Ramos (cell line): ENCODE measurements at regions not wholly inside any gene's neighbourhood (a gene's known extent, or its start where the extent isn't known, plus 50 kb on each side); places are given as distances from the start of the nearest gene placed in this dataset.

ENCODE experiments used
- in situ Hi-C: fragments of 300-500 bp; cut with MboI; formaldehyde crosslinking; loops from one replicate; pipeline ENCODE4 v1.14.3; 2022; ENCODE audit warnings: low sequenced_read_pairs; ENCODE audit not compliant: unreplicated experiment

GRCh38 chr1:25106976-25107642 is 125.2 kb downstream of the SYF2 start:
- in situ Hi-C loops: no loop called here

- in situ Hi-C loops: no loop called here
These were observed 126.0 kb downstream of the SYF2 start for GRCh38 chr1:25106352-25106751.

DNA sequence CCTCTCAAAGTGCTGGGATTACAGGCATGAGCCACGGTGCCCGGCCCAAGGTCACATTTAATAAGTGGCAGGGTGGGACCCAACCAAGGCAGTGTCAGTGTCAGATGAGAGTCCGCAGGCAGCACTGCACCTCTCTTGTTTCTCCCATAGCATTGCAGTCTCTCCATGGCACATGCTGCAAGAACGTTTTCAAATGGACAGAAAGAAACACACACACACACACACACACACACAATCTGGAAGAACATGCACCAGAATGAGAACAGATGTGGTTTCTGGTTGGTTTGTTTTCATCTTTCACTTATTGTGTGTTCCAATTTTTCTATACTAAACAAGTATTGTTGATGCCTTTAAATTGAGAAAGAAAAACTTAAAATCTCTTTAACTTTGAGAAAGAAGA is 126.5 kb downstream of the SYF2 start:
- in situ Hi-C loops: no loop called here

GRCh38 chr1:25104932-25105561 is 127.3 kb downstream of the SYF2 start:
- in situ Hi-C loops: no loop called here

- in situ Hi-C loops: no loop called here
These were observed 129.0 kb downstream of the SYF2 start for GRCh38 chr1:25103164-25103795.

DNA sequence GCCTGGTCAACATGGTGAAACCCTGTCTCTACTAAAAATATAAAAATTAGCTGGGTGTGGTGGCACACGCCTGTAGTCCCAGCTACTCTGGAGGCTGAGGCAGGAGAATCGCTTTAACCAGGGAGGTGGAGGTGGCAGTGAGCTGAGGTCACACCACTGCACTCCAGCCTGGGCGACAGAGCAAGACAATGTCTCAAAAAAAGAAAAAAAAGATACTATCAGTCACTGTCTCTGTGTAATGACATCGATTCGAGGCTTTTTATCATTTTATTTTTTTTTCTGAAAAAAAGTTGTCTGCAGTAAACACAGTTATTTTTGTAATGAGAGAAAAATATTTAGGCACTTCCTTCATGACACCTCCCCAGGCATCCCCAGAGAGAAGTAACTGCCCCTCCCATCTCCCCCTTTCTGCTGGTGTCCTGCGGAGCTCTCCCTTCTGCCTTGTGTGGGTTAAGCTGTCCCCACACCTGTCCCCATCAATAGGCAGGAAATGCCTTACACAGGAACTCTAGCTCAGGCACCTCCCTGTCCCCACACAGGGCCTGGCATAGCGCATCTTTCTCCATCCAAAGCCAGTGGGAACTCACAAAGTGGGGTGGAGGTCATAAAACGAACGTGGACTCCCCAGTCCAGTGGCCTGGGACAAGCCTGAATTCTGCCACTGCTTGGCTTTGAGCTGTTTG is 132.0 kb downstream of the SYF2 start:
- in situ Hi-C loops: no loop called here

GRCh38 chr1:25099343-25099951 is 132.9 kb downstream of the SYF2 start:
- in situ Hi-C loops: loop anchor here (25.0 kb wide), 1 partner anchor 412 kb away; no protein-coding TSS in a partner anchor

- in situ Hi-C loops: loop anchor here (25.0 kb wide), 1 partner anchor 411 kb away; no protein-coding TSS in a partner anchor
These were observed 133.6 kb downstream of the SYF2 start for GRCh38 chr1:25098717-25099116.

DNA sequence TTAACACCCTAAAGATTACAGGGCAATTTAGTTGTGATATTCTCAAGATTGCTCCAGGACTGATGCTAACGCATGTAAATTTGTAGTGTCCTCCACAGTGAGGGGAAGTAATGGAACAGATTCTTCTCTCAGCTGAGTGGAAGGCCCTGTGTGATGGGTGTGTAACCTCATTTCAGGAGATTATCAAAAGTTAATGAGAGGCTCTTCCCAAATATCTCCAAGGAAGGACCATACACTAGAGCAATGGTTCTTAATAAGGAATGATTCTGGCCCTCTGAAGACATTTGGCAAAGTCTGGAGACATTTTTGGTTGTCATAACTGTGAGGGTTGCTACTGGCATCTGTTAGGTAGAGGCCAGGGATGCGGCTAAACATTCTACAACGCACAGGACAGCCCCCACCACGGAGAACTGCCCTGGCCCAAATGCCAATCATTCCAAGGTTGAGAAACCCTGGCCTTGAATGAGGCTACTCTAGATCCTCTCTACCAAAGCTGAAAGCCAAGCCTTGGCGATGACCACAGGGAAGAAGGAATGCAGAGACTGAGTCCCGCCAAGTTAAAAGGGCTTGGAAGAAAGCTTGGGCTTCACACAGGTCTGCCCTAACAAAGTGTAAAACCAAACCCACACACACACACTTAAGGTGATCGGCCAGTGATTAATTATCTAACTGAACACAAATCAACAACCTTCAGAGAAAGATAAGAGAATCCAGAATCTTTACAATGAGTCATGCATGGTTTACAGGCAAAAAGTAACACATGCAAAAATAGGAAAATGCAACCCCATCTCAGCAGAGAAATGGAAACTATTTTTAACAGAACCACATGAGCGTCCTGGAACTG is 135.8 kb downstream of the SYF2 start:
- in situ Hi-C loops: loop anchor here (25.0 kb wide), 1 partner anchor 409 kb away; no protein-coding TSS in a partner anchor

DNA sequence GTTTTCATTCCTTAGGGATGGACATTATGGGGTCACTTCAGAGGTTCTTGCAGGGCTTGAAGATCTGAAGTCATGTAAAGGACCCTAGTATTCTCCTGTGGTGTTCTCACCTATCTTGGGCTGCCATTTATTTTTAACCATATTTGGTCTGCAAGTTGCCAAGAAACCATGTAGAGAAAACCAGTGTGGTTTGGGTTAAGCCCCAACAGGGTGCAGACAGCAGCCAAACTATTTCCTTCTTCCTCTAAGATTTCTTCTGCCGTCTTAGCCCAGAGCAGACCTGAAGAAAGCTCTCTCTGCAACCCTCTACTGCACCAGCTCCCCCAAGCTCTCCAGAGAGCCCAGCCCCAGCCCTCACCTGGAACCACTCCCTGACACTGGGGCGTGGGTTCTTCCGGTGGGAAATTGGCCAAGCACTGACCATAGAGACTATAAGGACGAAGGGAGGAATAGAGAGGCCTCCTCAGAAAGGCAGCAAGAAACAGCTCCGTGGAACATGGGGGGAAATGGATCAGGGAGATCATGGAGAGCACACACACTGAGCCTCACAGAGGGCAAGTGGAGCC is 136.6 kb downstream of the SYF2 start:
- in situ Hi-C loops: loop anchor here (25.0 kb wide), 1 partner anchor 408 kb away; no protein-coding TSS in a partner anchor

GRCh38 chr1:25094995-25095394 is 137.3 kb downstream of the SYF2 start:
- in situ Hi-C loops: loop anchor here (25.0 kb wide), 1 partner anchor 408 kb away; no protein-coding TSS in a partner anchor

GRCh38 chr1:25094229-25094628 is 138.1 kb downstream of the SYF2 start:
- in situ Hi-C loops: loop anchor here (25.0 kb wide), 1 partner anchor 407 kb away; no protein-coding TSS in a partner anchor

- in situ Hi-C loops: loop anchor here (25.0 kb wide), 1 partner anchor 404 kb away; no protein-coding TSS in a partner anchor
These were observed 140.6 kb downstream of the SYF2 start for GRCh38 chr1:25091658-25092057.

GRCh38 chr1:25090707-25091422 is 141.4 kb downstream of the SYF2 start:
- in situ Hi-C loops: loop anchor here (25.0 kb wide), 1 partner anchor 404 kb away; no protein-coding TSS in a partner anchor

DNA sequence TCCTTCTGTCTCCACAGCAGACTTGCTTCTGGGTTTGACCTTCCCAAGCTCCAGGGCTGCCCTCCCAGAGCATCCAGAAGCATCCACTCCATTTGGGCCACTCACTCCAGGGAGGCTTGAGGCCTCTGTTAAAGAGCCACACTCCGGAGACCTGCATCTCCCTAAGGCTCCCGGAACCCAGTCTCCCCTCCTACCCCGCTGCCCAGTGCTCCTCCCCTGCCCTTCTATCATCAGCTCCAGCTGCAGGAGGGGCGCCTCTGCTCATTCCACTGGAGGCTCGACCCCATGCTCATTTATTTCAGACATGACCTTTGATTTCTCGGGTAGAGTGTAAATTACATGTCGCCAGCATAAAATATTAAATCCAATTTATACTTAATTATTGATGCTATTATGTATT is 142.5 kb downstream of the SYF2 start:
- in situ Hi-C loops: loop anchor here (25.0 kb wide), 1 partner anchor 402 kb away; no protein-coding TSS in a partner anchor

GRCh38 chr1:25088946-25089345 is 143.4 kb downstream of the SYF2 start:
- in situ Hi-C loops: loop anchor here (25.0 kb wide), 1 partner anchor 402 kb away; no protein-coding TSS in a partner anchor

- in situ Hi-C loops: loop anchor here (25.0 kb wide), 1 partner anchor 401 kb away; no protein-coding TSS in a partner anchor
These were observed 144.1 kb downstream of the SYF2 start for GRCh38 chr1:25088180-25088701.
